Activated naive CD4-positive, alpha-beta T cell treated with anti-CD3 and anti-CD28 coated beads for 36 hours (primary cell): ENCODE measurements at regions not wholly inside any gene's neighbourhood (a gene's known extent, or its start where the extent isn't known, plus 50 kb on each side); places are given as distances from the start of the nearest gene placed in this dataset.
A peak's percentile ranks its signal among the peaks of the same experiment; 100 is the strongest.

Source experiments
- CTCF ChIA-PET: fragments of 350-600 bp; sonication (Branson Sonifier 250); formaldehyde crosslinking; loops from one replicate; lab custom pipeline; 2021; ENCODE audit warnings: antibody characterized with exemption; lab: Charles Lee
- DNase-seq: peaks from one replicate; pipeline ENCODE4 v3.0.0-alpha.2; 2020
- H3K27ac Mint-ChIP-seq: one replicate; pipeline ENCODE4 v1.8.0; 2021; ENCODE audit warnings: mild to moderate bottlenecking, mixed read lengths
- H3K27me3 Mint-ChIP-seq: one replicate; pipeline ENCODE4 v1.8.0; 2021; ENCODE audit warnings: low read depth, mixed read lengths
- H3K36me3 Mint-ChIP-seq: one replicate; pipeline ENCODE4 v1.8.0; 2021; ENCODE audit warnings: low read depth, mixed read lengths
- H3K4me1 Mint-ChIP-seq: one replicate; pipeline ENCODE4 v1.8.0; 2021; ENCODE audit warnings: low read depth, mixed read lengths
- H3K4me3 Mint-ChIP-seq: one replicate; pipeline ENCODE4 v1.8.0; 2021; ENCODE audit warnings: mild to moderate bottlenecking, moderate library complexity, mixed read lengths
- H3K9me3 Mint-ChIP-seq: one replicate; pipeline ENCODE4 v1.8.0; 2021; ENCODE audit warnings: mixed read lengths
- intact Hi-C: fragments of 100-400 bp; cut with micrococcal nuclease; formaldehyde crosslinking; loops from one replicate; pipeline ENCODE4 v1.15.1; 2023

DNA sequence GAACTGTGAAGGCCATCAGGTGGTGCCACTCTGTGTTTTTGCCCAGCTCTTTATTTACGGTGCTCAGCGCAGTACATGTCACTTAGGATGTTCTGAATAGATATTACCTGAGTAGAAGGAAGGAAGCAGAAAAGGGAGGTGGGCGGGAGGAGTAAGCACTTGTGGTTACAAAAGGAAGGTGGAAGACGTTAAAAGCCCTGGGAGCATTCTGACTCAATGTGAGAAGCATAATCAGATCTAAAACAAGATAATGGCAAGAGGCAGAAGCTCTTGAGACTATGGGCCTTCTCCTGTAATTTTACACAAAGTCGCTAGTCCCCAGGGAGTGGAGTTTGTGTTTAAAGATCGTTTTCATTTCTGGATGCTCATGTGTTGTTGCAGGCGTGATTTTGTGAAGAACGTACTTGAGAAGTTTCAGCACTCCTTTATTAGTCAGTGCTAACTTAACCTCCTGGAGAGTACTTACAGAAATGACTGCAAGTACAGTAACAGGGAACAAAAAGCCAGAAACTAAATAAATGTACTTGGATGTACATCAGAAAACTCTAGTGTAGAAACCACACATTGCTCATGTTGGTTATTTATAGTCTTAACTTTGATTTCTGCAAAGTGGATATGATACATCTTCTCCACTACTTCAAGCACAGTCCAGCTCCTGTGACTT lies 1523.5 kb downstream of the AACS start:
- peak; percentile 38 for DNase-seq
- Mint-ChIP-seq H3K4me3 (no peak overlapping the region), H3K4me1 (peaks cover 14% of the 10 kb centered on the region), H3K27me3 (no peaks in the 10 kb centered on the region), H3K27ac (peak overlapping the region; percentile 62), H3K36me3 (no peaks in the 10 kb centered on the region), H3K9me3 (no peaks in the 10 kb centered on the region)
- intact Hi-C loops = loop anchor here (1.0 to 2.0 kb wide), 6 partner anchors 82 to 234 kb away; no protein-coding TSS in a partner anchor
- CTCF ChIA-PET = no interaction called here

DNA sequence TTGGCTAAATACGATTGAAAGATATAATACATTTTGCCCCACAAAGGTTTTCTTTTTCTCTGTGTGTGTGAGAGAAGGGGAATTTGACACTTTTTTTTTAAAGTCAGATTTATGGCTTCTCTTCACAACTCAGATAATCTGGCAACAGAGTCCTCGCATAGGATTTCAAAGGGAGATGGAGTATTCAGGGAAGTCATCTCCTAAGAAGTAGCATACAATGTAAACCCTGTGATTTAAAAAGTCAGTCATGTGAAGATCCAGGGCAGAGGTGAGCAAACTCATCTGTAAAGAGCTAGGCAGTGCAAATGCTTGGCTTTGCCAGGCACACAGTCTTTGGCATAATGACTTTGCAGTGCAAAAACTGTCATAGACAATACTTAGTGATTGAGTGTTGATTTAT lies 1526.3 kb downstream of the AACS start:
- peaks cover 14% of the 10 kb centered on the region for H3K4me1 Mint-ChIP-seq
- CTCF ChIA-PET = no interaction called here
- no peaks in the 10 kb centered on the region for H3K27me3 Mint-ChIP-seq
- H3K27ac Mint-ChIP-seq = no peak overlapping the region
- H3K36me3 Mint-ChIP-seq = no peaks in the 10 kb centered on the region
- no peak for DNase-seq
- intact Hi-C loops = no loop called here
- H3K9me3 Mint-ChIP-seq = no peaks in the 10 kb centered on the region
- H3K4me3 Mint-ChIP-seq = no peak overlapping the region

DNA sequence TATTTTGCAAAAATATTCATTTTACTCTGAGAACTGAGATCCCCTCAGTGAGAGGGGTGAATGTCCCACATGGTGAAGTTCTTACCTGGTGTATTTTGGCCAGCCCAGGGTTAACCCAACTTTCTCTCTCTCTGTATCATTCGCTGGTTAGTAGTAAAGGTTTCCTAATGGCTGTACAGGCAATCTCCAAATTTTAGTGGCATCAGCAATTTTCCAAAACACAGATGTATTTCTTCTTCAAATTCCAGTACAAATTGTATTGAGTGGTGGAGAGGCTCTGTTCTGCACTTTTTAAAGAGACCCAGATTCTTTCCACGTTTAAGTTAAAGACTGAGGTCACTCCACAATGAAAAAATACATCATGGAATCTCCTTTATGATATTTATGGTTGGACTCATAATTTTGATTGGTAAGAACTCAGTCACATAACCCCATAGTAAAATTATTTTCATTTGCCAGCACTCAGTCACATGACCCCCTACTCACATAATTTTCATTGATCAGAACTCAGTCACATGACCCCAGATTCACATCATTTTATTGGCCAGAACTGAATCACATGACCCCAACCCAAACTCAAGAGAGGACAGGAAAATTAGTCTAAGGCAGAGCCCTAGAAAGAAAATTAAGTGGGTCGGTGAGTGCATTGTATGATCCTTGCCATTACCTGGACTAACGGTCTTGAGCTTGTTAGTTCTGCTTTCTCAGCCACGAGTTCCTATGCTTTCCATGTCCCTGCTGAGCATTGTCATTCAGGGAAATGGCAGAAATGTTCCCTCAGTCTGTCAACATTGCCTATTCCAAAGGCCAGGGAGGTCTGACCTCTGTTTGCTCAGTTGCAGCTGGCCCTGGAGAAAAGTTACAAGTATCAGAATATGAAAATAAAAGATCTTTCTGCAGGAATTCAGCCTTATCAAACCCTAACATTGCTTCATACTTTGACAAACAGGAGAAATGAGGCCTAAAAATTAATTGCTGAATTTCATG lies 1536.2 kb downstream of the AACS start:
- Mint-ChIP-seq H3K4me1 (no peaks in the 10 kb centered on the region), H3K36me3 (no peaks in the 10 kb centered on the region), H3K4me3 (no peak overlapping the region), H3K27me3 (no peaks in the 10 kb centered on the region), H3K27ac (no peak overlapping the region), H3K9me3 (no peaks in the 10 kb centered on the region)
- intact Hi-C loops = no loop called here
- DNase-seq = no peak
- CTCF ChIA-PET = no interaction called here

- Mint-ChIP-seq H3K4me3 (no peak overlapping the region), H3K36me3 (no peaks in the 10 kb centered on the region), H3K9me3 (no peaks in the 10 kb centered on the region), H3K27ac (no peak overlapping the region), H3K27me3 (no peaks in the 10 kb centered on the region), H3K4me1 (no peaks in the 10 kb centered on the region)
- intact Hi-C loops = no loop called here
- no peak for DNase-seq
- CTCF ChIA-PET = no interaction called here
These were observed 1537.4 kb downstream of the AACS start for GRCh38 chr12:126602612-126603011.

DNA sequence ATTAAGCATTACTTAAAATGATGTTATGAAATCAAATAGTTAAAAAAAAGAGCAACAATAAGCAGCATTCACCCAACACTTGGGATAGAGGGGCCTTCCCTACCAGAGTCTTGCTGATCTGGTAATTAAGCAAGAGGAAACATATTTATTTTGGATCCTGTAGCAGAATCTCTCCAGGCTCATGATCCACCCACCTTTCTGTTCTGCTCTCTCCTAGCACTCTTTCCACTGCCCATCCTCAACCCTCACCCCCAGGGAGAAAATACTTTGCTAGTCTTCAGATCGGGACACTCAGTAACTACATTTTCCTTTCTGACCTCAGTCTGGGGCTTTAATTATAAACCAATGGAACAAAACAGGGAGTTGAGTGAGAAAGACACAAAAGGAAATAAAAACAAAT lies 1541.9 kb downstream of the AACS start:
- H3K27me3 Mint-ChIP-seq = no peaks in the 10 kb centered on the region
- no peaks in the 10 kb centered on the region for H3K36me3 Mint-ChIP-seq
- no peak for DNase-seq
- intact Hi-C loops = no loop called here
- peaks cover 3% of the 10 kb centered on the region for H3K4me1 Mint-ChIP-seq
- CTCF ChIA-PET = no interaction called here
- peaks cover 8% of the 10 kb centered on the region for H3K9me3 Mint-ChIP-seq
- no peak overlapping the region for H3K4me3 Mint-ChIP-seq
- no peak overlapping the region for H3K27ac Mint-ChIP-seq

DNA sequence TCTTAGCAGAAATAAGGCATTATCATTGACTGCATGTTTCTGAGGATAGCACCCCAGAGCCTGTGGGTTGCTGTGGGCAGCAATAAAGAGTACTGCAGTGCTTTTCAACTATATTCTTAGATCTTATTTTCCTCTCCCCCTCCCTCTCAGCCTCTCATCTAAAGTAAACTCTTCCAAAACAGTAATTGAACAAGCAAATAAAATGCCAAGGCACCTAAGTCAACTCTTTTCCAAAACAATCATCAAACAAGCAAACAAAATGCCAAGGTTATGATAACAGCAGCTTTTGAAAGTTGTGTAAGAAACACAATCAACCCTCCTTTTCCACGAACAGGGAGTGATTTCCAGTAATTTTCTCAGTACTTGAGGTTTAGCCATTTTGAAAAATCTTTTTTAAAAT lies 1542.6 kb downstream of the AACS start:
- no peaks in the 10 kb centered on the region for H3K36me3 Mint-ChIP-seq
- peaks cover 11% of the 10 kb centered on the region for H3K9me3 Mint-ChIP-seq
- DNase-seq = no peak
- H3K27ac Mint-ChIP-seq = no peak overlapping the region
- no peaks in the 10 kb centered on the region for H3K27me3 Mint-ChIP-seq
- no peak overlapping the region for H3K4me3 Mint-ChIP-seq
- H3K4me1 Mint-ChIP-seq = peaks cover 3% of the 10 kb centered on the region
- intact Hi-C loops = no loop called here
- CTCF ChIA-PET = no interaction called here

- no peak overlapping the region for H3K27ac Mint-ChIP-seq
- intact Hi-C loops = no loop called here
- DNase-seq = no peak
- H3K27me3 Mint-ChIP-seq = no peaks in the 10 kb centered on the region
- peaks cover 3% of the 10 kb centered on the region for H3K4me1 Mint-ChIP-seq
- no peaks in the 10 kb centered on the region for H3K36me3 Mint-ChIP-seq
- no peak overlapping the region for H3K4me3 Mint-ChIP-seq
- H3K9me3 Mint-ChIP-seq = peaks cover 14% of the 10 kb centered on the region
- CTCF ChIA-PET = no interaction called here
These were observed 1543.5 kb downstream of the AACS start for GRCh38 chr12:126608607-126609175.

GRCh38 chr12:126616441-126616840 lies 1551.2 kb downstream of the AACS start:
- intact Hi-C loops = no loop called here
- no peak overlapping the region for H3K4me3 Mint-ChIP-seq
- CTCF ChIA-PET = no interaction called here
- no peaks in the 10 kb centered on the region for H3K4me1 Mint-ChIP-seq
- no peaks in the 10 kb centered on the region for H3K36me3 Mint-ChIP-seq
- no peak for DNase-seq
- no peaks in the 10 kb centered on the region for H3K27me3 Mint-ChIP-seq
- no peak overlapping the region for H3K27ac Mint-ChIP-seq
- peaks cover 17% of the 10 kb centered on the region for H3K9me3 Mint-ChIP-seq

DNA sequence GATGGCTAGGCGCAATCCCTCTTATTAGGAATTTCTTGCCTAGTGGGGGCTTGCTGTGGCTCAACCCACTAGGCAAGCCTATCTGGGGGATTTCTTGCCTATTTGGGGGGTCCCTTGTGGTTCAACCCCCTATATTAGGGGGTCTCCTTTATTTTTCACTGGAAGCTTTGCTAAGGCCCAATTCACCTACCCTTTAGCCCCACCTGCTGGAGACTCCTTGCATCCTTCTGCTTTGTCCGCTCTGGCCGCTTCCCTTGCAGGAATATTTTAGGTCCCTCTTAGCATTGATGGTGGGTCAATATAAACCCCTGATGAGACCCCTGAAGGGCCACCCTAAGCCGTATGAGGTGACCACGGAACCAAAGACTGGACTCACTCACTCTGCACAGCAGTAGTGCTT lies 1552.1 kb downstream of the AACS start:
- Mint-ChIP-seq H3K36me3 (no peaks in the 10 kb centered on the region), H3K27ac (no peak overlapping the region), H3K27me3 (no peaks in the 10 kb centered on the region), H3K9me3 (peaks cover 13% of the 10 kb centered on the region), H3K4me1 (no peaks in the 10 kb centered on the region), H3K4me3 (no peak overlapping the region)
- intact Hi-C loops = no loop called here
- CTCF ChIA-PET = interaction anchor here (1.1 kb wide), 1 partner anchor 257 kb away, joined by 3 read pairs; no protein-coding TSS in a partner anchor
- peak; percentile 6 for DNase-seq

- intact Hi-C loops = no loop called here
- Mint-ChIP-seq H3K27ac (no peak overlapping the region), H3K9me3 (no peaks in the 10 kb centered on the region), H3K27me3 (peaks cover 2% of the 10 kb centered on the region), H3K4me3 (no peak overlapping the region), H3K4me1 (no peaks in the 10 kb centered on the region), H3K36me3 (no peaks in the 10 kb centered on the region)
- CTCF ChIA-PET = interaction anchor here (0.6 kb wide), 1 partner anchor 589 kb away, joined by 3 read pairs; no protein-coding TSS in a partner anchor
- DNase-seq = no peak
These were observed 1562.4 kb downstream of the AACS start for GRCh38 chr12:126627596-126627995.

- no peak for DNase-seq
- H3K27me3 Mint-ChIP-seq = no peaks in the 10 kb centered on the region
- H3K4me3 Mint-ChIP-seq = no peak overlapping the region
- H3K27ac Mint-ChIP-seq = no peak overlapping the region
- CTCF ChIA-PET = no interaction called here
- no peaks in the 10 kb centered on the region for H3K36me3 Mint-ChIP-seq
- no peaks in the 10 kb centered on the region for H3K4me1 Mint-ChIP-seq
- peaks cover 19% of the 10 kb centered on the region for H3K9me3 Mint-ChIP-seq
- intact Hi-C loops = no loop called here
These were observed 1571.6 kb downstream of the AACS start for GRCh38 chr12:126636821-126637220.

GRCh38 chr12:126644236-126645020 lies 1579.2 kb downstream of the AACS start:
- Mint-ChIP-seq H3K4me1 (no peaks in the 10 kb centered on the region), H3K36me3 (no peaks in the 10 kb centered on the region), H3K9me3 (peaks cover 11% of the 10 kb centered on the region), H3K27ac (no peak overlapping the region), H3K27me3 (no peaks in the 10 kb centered on the region), H3K4me3 (no peak overlapping the region)
- CTCF ChIA-PET = no interaction called here
- intact Hi-C loops = no loop called here
- no peak for DNase-seq
